ENCODE measurements at regions not wholly inside any gene's neighbourhood (a gene's known extent, or its start where the extent isn't known, plus 50 kb on each side); places are given as distances from the start of the nearest gene placed in this dataset.

- CTCF ChIA-PET, result no interaction called here
- DNase-seq, result no peak
These were observed 1596.9 kb downstream of the RPA4 start for GRCh38 chrX:98480606-98481005.

More at GRCh38 chrX:98480606-98481005, 1596.9 kb downstream of the RPA4 start:
- H3K27me3 ChIP-seq (ENCODE audit: control insufficient read depth, insufficient read depth, low read length), result no peaks in the 10 kb centered on the region
- H2AK9ac ChIP-seq (replicated peaks; ENCODE audit: low read depth, low read length, poor library complexity), result no peak overlapping the region
- intact Hi-C loops (cut with micrococcal nuclease), result no loop called here
- no peak overlapping the region for H3K18ac ChIP-seq (ENCODE audit: low read depth, low read length)
- no peak overlapping the region for H4K8ac ChIP-seq (ENCODE audit: low read depth in 2 of 2, low read length in 2 of 2)
- H3K9ac ChIP-seq (ENCODE audit: low read depth, low read length), result no peak overlapping the region
- H3K4me3 ChIP-seq (ENCODE audit: insufficient read depth, low read depth, low read length), result no peak overlapping the region
- no peak overlapping the region for H2BK120ac ChIP-seq (ENCODE audit: low read depth, low read length)
- H3K27ac ChIP-seq (ENCODE audit: insufficient read depth, low read length), result no peak overlapping the region
- no peak overlapping the region for H2BK5ac ChIP-seq (ENCODE audit: low read depth, low read length, poor library complexity, severe bottlenecking)
- H3K4ac ChIP-seq (ENCODE audit: low read depth, low read length), result no peak overlapping the region
- H3K56ac ChIP-seq (ENCODE audit: extremely low read depth, insufficient read depth, low read length), result no peak overlapping the region
- WGBS, 2 experiments (ENCODE audit: extremely low coverage in 2 of 2, insufficient read length in 1 of 2), result no CpG with 5 or more reads among the region's 4 CpGs
- no peak for ATAC-seq (ENCODE audit: low read depth)
- H2AK5ac ChIP-seq (ENCODE audit: low read depth, low read length), result no peak overlapping the region
- no peaks in the 10 kb centered on the region for H4K20me1 ChIP-seq (ENCODE audit: insufficient read depth, low read length)
- no peaks in the 10 kb centered on the region; the same call in 1 of the 2 replicates for H3K9me3 ChIP-seq (ENCODE audit: control insufficient read depth, insufficient read depth, low read length)
- H3K4me1 ChIP-seq (ENCODE audit: control insufficient read depth, insufficient read depth, low read length), result no peaks in the 10 kb centered on the region
- H2BK15ac ChIP-seq (ENCODE audit: low read depth, low read length), result no peak overlapping the region
- H3K36me3 ChIP-seq (ENCODE audit: control insufficient read depth, insufficient read depth, low read length), result no peaks in the 10 kb centered on the region
- in situ Hi-C loops (cut with MboI; ENCODE audit: low sequenced_read_pairs), result no loop called here
- no peaks in the 10 kb centered on the region for H3K9me1 ChIP-seq (ENCODE audit: insufficient read depth, low read length)
- H3K14ac ChIP-seq (replicated peaks; ENCODE audit: low read depth, low read length), result no peak overlapping the region
- POLR2A ChIA-PET (ENCODE audit: unreplicated experiment), result no interaction called here
- no peak overlapping the region for H3K4me2 ChIP-seq (ENCODE audit: low read depth, low read length)
- BruUV-seq (replicated peaks), result no TSS peak
- H2BK20ac ChIP-seq (ENCODE audit: low read depth, low read length), result no peak overlapping the region
- TF ChIP-seq BHLHE40 (IDR thresholded peaks at IDR 0.05; ENCODE audit: low read depth, low read length), result no peak
- no peak for TF ChIP-seq FOS (IDR thresholded peaks at IDR 0.05; ENCODE audit: low read depth, low read length)
- TF ChIP-seq USF2 (IDR thresholded peaks at IDR 0.05; ENCODE audit: low read depth, low read length), result no peak
- no peak for TF ChIP-seq MAFK (IDR thresholded peaks at IDR 0.05; ENCODE audit: low read depth, low read length)
- no peak for TF ChIP-seq ELK1 (IDR thresholded peaks at IDR 0.05; ENCODE audit: borderline replicate concordance, low read depth, low read length)
- no peak for TF ChIP-seq RAD21 (IDR thresholded peaks at IDR 0.05; ENCODE audit: low read length)
- TF ChIP-seq POLR2A (IDR thresholded peaks at IDR 0.05; ENCODE audit: low read depth, low read length), result no peak
- no peak for TF ChIP-seq CTCF (conservative IDR thresholded peaks at IDR 0.05; ENCODE audit: low read depth, low read length)
- TF ChIP-seq CHD1 (IDR thresholded peaks at IDR 0.05; ENCODE audit: low read depth, low read length), result no peak
- TF ChIP-seq RCOR1 (IDR thresholded peaks at IDR 0.05; ENCODE audit: insufficient replicate concordance, low read length), result no peak
- H3K23ac ChIP-seq (ENCODE audit: low read depth, low read length), result no peak overlapping the region
- H4K5ac ChIP-seq (ENCODE audit: low read depth, low read length), result no peak overlapping the region
- dilution Hi-C loops (cut with HindIII; ENCODE audit: low sequenced_read_pairs, unreplicated experiment), result no loop called here
- no peaks in the 10 kb centered on the region for H3K79me1 ChIP-seq (ENCODE audit: low read depth in 1 of 2, low read length in 2 of 2)
- H2AFZ ChIP-seq (replicated peaks; ENCODE audit: low read length, poor library complexity), result no peak overlapping the region
- no peak overlapping the region for H4K91ac ChIP-seq (ENCODE audit: insufficient read depth, low read depth, low read length)
